Neural progenitor cell (in vitro differentiated cells): ENCODE measurements at regions not wholly inside any gene's neighbourhood (a gene's known extent, or its start where the extent isn't known, plus 50 kb on each side); places are given as distances from the start of the nearest gene placed in this dataset.

ENCODE experiments used
- DNase-seq: peaks from one replicate; pipeline ENCODE4 v3.0.0-alpha.2; 2016; ENCODE audit warnings: low spot score
- H2AFZ ChIP-seq: fragments of 200-600 bp; sonication (generic); replicated peaks from 2 replicates; pipeline ENCODE4 v1.6.1; 2016; ENCODE audit warnings: antibody characterized with exemption
- H3F3A ChIP-seq: fragments of 200-600 bp; sonication (generic); 2 replicates; pipeline ENCODE4 v1.6.1; 2016; ENCODE audit warnings: antibody characterized with exemption, low read depth
- H3K27ac ChIP-seq: fragments of 200-600 bp; sonication (generic); 2 replicates; pipeline ENCODE4 v1.5.1; 2016; ENCODE audit warnings: mild to moderate bottlenecking
- H3K27me3 ChIP-seq: fragments of 200-600 bp; sonication (generic); 2 replicates; pipeline ENCODE4 v1.6.1; 2016; ENCODE audit warnings: mild to moderate bottlenecking, moderate library complexity
- H3K36me3 ChIP-seq: fragments of 200-600 bp; sonication (generic); 2 replicates; pipeline ENCODE4 v1.5.1; 2016
- H3K4me1 ChIP-seq: fragments of 200-600 bp; sonication (generic); 2 replicates; pipeline ENCODE4 v1.6.1; 2016; ENCODE audit warnings: mixed run types
- H3K4me2 ChIP-seq: fragments of 200-600 bp; sonication (generic); 2 replicates; pipeline ENCODE4 v1.6.1; 2016
- H3K4me3 ChIP-seq: fragments of 200-600 bp; sonication (generic); 2 replicates; pipeline ENCODE4 v1.5.1; 2016
- H3K79me2 ChIP-seq: fragments of 200-600 bp; sonication (generic); 2 replicates; pipeline ENCODE4 v1.6.1; 2016; ENCODE audit warnings: low read depth
- H3K9ac ChIP-seq: fragments of 200-600 bp; sonication (generic); 2 replicates; pipeline ENCODE4 v1.6.1; 2016
- H3K9me3 ChIP-seq: fragments of 200-600 bp; sonication (generic); 2 replicates; pipeline ENCODE4 v1.5.1; 2016; ENCODE audit warnings: low read depth
- H4K20me1 ChIP-seq: fragments of 200-600 bp; sonication (generic); 2 replicates; pipeline ENCODE4 v1.6.1; 2016; ENCODE audit warnings: low read depth
- H3K27ac Mint-ChIP-seq: 3 replicates; pipeline ENCODE4 v1.8.0; 2021; ENCODE audit warnings: mixed read lengths
- H3K27me3 Mint-ChIP-seq: 2 replicates; pipeline ENCODE4 v1.8.0; 2022; ENCODE audit warnings: low read depth, mild to moderate bottlenecking, inconsistent platforms, moderate library complexity, mixed read lengths; ENCODE audit not compliant: insufficient read depth
- H3K36me3 Mint-ChIP-seq: 3 replicates; pipeline ENCODE4 v1.8.0; 2021; ENCODE audit warnings: mixed read lengths
- H3K4me1 Mint-ChIP-seq: 3 replicates; pipeline ENCODE4 v1.8.0; 2021; ENCODE audit warnings: mixed read lengths
- H3K4me3 Mint-ChIP-seq: 3 replicates; pipeline ENCODE4 v1.8.0; 2021; ENCODE audit warnings: mild to moderate bottlenecking, moderate library complexity, mixed read lengths
- H3K9me3 Mint-ChIP-seq: 3 replicates; pipeline ENCODE4 v1.8.0; 2020; ENCODE audit warnings: mixed read lengths
- EZH2 ChIP-seq: fragments of 200-600 bp; sonication (generic); IDR thresholded peaks from 2 replicates; pipeline ENCODE4 v1.6.1; 2017; ENCODE audit warnings: antibody characterized with exemption, mild to moderate bottlenecking, moderate library complexity
- EZH2phosphoT487 ChIP-seq: fragments of 200-600 bp; sonication (generic); IDR thresholded peaks from 2 replicates; pipeline ENCODE4 v1.6.1; 2017; ENCODE audit warnings: antibody characterized with exemption
- TF ChIP-seq, protein P1 (sequence below): fragments of 200-600 bp; sonication (generic); IDR thresholded peaks from 2 replicates; pipeline ENCODE4 v1.5.1; 2017; ENCODE audit warnings: antibody characterized with exemption, mild to moderate bottlenecking

DNA sequence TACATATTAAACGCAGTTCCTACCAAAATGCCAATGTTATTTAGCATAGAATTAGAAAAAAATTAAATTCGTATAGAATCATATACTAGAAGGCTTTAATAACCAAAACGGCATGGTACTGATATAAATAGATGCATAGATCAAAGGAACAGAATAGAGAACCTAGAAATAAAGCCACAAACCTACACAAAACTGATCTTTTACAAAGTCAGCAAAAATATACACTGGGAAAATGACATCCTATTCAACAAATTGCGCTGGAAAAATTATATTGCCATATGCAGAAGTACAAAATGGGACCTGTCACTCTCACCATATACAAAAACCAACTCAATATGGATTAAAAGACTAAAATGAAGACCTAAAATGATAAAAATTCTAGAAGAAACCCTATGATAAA, 1882.6 kb downstream of the TP53TG3F start:
- Histone ChIP-seq H3K4me1 (no peaks in the 10 kb centered on the region), H3K9me3 (peaks cover 52% of the 10 kb centered on the region), H4K20me1 (no peaks in the 10 kb centered on the region), H3K27ac (no peak overlapping the region), H3K4me3 (no peak overlapping the region), H3K79me2 (no peaks in the 10 kb centered on the region), H3K36me3 (no peaks in the 10 kb centered on the region), H3K9ac (no peak overlapping the region), H3K4me2 (no peak overlapping the region), H3F3A (no peaks in the 10 kb centered on the region), H3K27me3 (no peaks in the 10 kb centered on the region), H2AFZ (no peak overlapping the region)
- Mint-ChIP-seq H3K27ac (no peak overlapping the region), H3K4me3 (no peak overlapping the region), H3K27me3 (no peaks in the 10 kb centered on the region), H3K9me3 (peaks cover 30% of the 10 kb centered on the region), H3K36me3 (no peaks in the 10 kb centered on the region), H3K4me1 (no peaks in the 10 kb centered on the region)
- DNase-seq = no peak
- TF ChIP-seq EZH2phosphoT487 (no peak), EZH2 (no peak)
- TF ChIP-seq, protein P1, sequence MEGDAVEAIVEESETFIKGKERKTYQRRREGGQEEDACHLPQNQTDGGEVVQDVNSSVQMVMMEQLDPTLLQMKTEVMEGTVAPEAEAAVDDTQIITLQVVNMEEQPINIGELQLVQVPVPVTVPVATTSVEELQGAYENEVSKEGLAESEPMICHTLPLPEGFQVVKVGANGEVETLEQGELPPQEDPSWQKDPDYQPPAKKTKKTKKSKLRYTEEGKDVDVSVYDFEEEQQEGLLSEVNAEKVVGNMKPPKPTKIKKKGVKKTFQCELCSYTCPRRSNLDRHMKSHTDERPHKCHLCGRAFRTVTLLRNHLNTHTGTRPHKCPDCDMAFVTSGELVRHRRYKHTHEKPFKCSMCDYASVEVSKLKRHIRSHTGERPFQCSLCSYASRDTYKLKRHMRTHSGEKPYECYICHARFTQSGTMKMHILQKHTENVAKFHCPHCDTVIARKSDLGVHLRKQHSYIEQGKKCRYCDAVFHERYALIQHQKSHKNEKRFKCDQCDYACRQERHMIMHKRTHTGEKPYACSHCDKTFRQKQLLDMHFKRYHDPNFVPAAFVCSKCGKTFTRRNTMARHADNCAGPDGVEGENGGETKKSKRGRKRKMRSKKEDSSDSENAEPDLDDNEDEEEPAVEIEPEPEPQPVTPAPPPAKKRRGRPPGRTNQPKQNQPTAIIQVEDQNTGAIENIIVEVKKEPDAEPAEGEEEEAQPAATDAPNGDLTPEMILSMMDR = no peak

DNA sequence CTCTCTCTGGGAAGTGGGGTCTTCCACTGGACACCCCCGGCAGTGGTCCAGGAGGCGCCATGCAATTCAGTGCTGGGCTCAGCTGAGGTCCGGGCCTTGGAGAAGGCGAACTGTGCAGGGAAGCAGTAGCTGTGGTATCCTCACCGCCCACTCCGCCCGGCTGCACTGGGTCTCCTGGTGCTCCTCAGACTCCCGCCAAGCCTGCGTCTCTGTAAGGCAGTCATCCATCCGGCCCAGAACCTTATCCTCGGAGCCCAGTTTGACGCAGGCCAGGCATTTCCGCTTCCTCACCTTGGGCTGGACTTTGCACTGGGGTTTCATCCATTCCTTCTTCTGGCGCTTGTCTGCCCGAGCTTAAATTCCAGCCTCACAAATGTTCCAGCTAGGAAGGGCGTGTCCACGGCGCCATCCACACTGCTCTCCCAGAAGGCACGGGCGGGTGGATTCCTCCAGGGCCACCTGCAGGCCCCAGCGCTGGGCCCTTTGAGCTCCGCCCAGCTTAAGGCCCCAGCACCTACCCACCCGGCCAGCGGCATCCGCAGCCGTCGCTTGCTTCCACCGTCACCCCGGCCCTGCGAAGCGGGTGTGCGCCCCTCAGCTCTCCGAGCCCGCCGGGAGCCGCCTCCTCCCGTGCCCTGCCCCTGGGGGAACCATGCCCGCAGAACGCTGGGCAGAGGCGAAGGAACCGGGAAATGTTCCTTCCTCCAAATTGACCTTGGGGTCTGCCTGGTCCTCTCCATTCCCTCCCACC, 1884.8 kb downstream of the TP53TG3F start:
- H3K4me3 Mint-ChIP-seq = no peak overlapping the region
- no peaks in the 10 kb centered on the region for H4K20me1 ChIP-seq
- no peaks in the 10 kb centered on the region for H3K27me3 Mint-ChIP-seq
- no peak for DNase-seq
- H3K4me1 ChIP-seq = no peaks in the 10 kb centered on the region
- no peaks in the 10 kb centered on the region for H3K36me3 Mint-ChIP-seq
- H3K27me3 ChIP-seq = no peaks in the 10 kb centered on the region
- no peak overlapping the region for H3K4me2 ChIP-seq
- no peaks in the 10 kb centered on the region for H3K4me1 Mint-ChIP-seq
- H3F3A ChIP-seq = no peaks in the 10 kb centered on the region
- no peaks in the 10 kb centered on the region for H3K79me2 ChIP-seq
- no peak overlapping the region for H3K4me3 ChIP-seq
- peaks cover 50% of the 10 kb centered on the region for H3K9me3 ChIP-seq
- no peak overlapping the region for H2AFZ ChIP-seq
- no peak overlapping the region for H3K27ac ChIP-seq
- H3K9me3 Mint-ChIP-seq = peaks cover 32% of the 10 kb centered on the region
- TF ChIP-seq, protein P1 = no peak
- TF ChIP-seq EZH2 (no peak), EZH2phosphoT487 (no peak)
- no peak overlapping the region for H3K27ac Mint-ChIP-seq
- no peaks in the 10 kb centered on the region for H3K36me3 ChIP-seq
- no peak overlapping the region for H3K9ac ChIP-seq

DNA sequence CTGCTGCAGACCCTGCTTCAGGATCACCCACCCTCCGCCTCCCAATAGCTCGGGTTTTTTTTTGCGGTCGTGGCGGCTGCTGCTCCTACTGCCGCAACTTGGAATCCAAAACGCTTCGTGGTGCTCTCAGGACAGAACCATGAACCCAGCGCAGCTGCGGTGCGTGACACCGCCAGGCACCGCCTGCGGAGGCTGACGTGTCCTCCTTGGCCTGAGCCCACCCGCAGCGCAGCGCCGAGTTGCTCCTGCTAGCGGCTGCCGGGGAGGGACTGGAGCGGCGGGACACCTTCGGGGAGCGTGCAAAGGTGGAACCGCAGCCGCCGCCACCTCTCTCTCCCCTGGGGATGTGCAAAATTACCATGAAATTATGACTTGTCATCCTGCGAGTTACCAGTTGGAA, 1893.0 kb downstream of the TP53TG3F start:
- H3K9me3 Mint-ChIP-seq = peaks cover 12% of the 10 kb centered on the region
- Histone ChIP-seq H3K27ac (no peak overlapping the region), H4K20me1 (no peaks in the 10 kb centered on the region), H2AFZ (no peak overlapping the region), H3K27me3 (no peaks in the 10 kb centered on the region), H3K9me3 (peaks cover 32% of the 10 kb centered on the region), H3K79me2 (no peaks in the 10 kb centered on the region), H3K4me2 (no peak overlapping the region), H3F3A (no peaks in the 10 kb centered on the region), H3K36me3 (no peaks in the 10 kb centered on the region), H3K4me3 (no peak overlapping the region), H3K9ac (no peak overlapping the region), H3K4me1 (no peaks in the 10 kb centered on the region)
- no peak overlapping the region for H3K27ac Mint-ChIP-seq
- no peaks in the 10 kb centered on the region for H3K36me3 Mint-ChIP-seq
- H3K4me3 Mint-ChIP-seq = no peak overlapping the region
- TF ChIP-seq, protein P1 = no peak
- TF ChIP-seq EZH2phosphoT487 = no peak
- no peak for TF ChIP-seq EZH2
- no peak for DNase-seq
- no peaks in the 10 kb centered on the region for H3K4me1 Mint-ChIP-seq
- H3K27me3 Mint-ChIP-seq = peaks cover 2% of the 10 kb centered on the region
